ENCODE measurements at regions not wholly inside any gene's neighbourhood (a gene's known extent, or its start where the extent isn't known, plus 50 kb on each side); places are given as distances from the start of the nearest gene placed in this dataset.
"Not testable (repeated sequence)": the region's sequence is repeated elsewhere in the genome, so short reads cannot be mapped to it uniquely, and the experiment has no call there.

DNA sequence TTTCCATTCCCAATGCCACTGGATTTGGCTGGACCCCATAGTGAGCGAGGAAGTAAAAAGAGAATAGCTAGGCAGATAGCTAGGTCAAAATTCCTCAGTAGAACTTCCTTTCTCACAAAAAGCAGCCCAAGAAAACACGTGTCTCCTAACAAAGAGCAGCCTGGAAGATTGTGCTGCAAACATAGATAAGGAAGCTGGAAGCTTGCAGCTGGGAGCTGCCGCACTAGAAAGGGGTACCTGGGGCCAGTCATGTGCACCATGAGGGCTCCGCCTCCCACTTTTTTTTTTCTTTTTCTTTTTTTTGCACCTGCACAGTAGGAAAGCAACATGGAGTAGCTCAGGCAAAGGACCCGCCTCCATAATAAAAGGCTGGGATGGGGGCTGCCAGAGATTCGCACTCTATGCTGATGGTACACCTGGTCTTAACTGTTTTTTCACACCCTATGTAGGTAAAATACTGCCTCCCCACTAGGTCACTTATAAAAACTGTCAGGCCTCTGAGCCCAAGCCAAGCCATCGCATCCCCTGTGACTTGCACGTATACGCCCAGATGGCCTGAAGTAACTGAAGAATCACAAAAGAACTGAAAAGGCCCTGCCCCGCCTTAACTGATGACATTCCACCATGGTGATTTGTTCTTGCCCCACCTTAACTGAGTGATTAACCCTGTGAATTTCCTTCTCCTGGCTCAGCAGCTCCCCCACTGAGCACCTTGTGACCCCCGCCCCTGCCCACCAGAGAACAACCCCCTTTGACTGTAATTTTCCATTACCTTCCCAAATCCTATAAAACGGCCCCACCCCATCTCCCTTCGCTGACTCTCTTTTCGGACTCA lies 521.6 kb downstream of the IRS2 start:
- TF ChIP-seq RARB (CRISPR knock-in tag; IDR thresholded peaks at IDR 0.05); ZFP30 (CRISPR knock-in tag; IDR thresholded peaks at IDR 0.05); ARNTL (CRISPR knock-in tag; IDR thresholded peaks at IDR 0.05; ENCODE audit: borderline replicate concordance, low read depth); ZFP3 (CRISPR knock-in tag; IDR thresholded peaks at IDR 0.05): not testable (repeated sequence)
- TF ChIP-seq, protein P1, sequence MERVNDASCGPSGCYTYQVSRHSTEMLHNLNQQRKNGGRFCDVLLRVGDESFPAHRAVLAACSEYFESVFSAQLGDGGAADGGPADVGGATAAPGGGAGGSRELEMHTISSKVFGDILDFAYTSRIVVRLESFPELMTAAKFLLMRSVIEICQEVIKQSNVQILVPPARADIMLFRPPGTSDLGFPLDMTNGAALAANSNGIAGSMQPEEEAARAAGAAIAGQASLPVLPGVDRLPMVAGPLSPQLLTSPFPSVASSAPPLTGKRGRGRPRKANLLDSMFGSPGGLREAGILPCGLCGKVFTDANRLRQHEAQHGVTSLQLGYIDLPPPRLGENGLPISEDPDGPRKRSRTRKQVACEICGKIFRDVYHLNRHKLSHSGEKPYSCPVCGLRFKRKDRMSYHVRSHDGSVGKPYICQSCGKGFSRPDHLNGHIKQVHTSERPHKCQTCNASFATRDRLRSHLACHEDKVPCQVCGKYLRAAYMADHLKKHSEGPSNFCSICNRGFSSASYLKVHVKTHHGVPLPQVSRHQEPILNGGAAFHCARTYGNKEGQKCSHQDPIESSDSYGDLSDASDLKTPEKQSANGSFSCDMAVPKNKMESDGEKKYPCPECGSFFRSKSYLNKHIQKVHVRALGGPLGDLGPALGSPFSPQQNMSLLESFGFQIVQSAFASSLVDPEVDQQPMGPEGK (CRISPR knock-in tag; IDR thresholded peaks at IDR 0.05; ENCODE audit: borderline replicate concordance) = not testable (repeated sequence)
